Keratinocyte (primary cell): ENCODE measurements at regions not wholly inside any gene's neighbourhood (a gene's known extent, or its start where the extent isn't known, plus 50 kb on each side); places are given as distances from the start of the nearest gene placed in this dataset.

Experiments
- DNase-seq: peaks from one replicate; pipeline ENCODE4 v3.0.0-alpha.2; 2011; ENCODE audit warnings: low read depth, missing footprints, low spot score
- FAIRE-seq: peaks from 2 replicates; lab custom pipeline; 2011; peaks lifted over from hg19 to GRCh38; lab: Jason Lieb, UNC
- H2AFZ ChIP-seq: 2 replicates; pipeline ENCODE4 v1.6.0; 2012; ENCODE audit warnings: low read length, control low read depth, inconsistent platforms; ENCODE audit not compliant: control insufficient read depth
- H3K27ac ChIP-seq: 2 replicates; pipeline ENCODE4 v1.5.1; 2011; ENCODE audit warnings: low read length; ENCODE audit not compliant: control insufficient read depth, insufficient read depth
- H3K27me3 ChIP-seq: 3 replicates; pipeline ENCODE4 v1.6.0; 2011; ENCODE audit warnings: low read length; ENCODE audit not compliant: control insufficient read depth, insufficient read depth; ENCODE audit errors: extremely low read depth
- H3K36me3 ChIP-seq, 2 experiments: 2 replicates in 1 of 2; 3 replicates in 1 of 2; pipeline ENCODE4 v1.5.1; 2011; ENCODE audit warnings: low read length in 2 of 2, mild to moderate bottlenecking in 1 of 2; ENCODE audit not compliant: control insufficient read depth in 2 of 2, insufficient read depth in 2 of 2; ENCODE audit errors: extremely low read depth in 1 of 2
- H3K4me1 ChIP-seq: 3 replicates; pipeline ENCODE4 v1.5.1; 2011; ENCODE audit warnings: low read length; ENCODE audit not compliant: control insufficient read depth, insufficient read depth; ENCODE audit errors: extremely low read depth
- H3K4me2 ChIP-seq: 3 replicates; pipeline ENCODE4 v1.6.0; 2011; ENCODE audit warnings: low read depth, low read length; ENCODE audit not compliant: control insufficient read depth, insufficient read depth; ENCODE audit errors: extremely low read depth
- H3K4me3 ChIP-seq, 3 experiments: fragments of 200-600 bp in 1 of 3; sonication (generic) in 1 of 3; 2 replicates in 2 of 3; 3 replicates in 1 of 3; pipeline ENCODE4 v1.5.1; 2011 to 2016; ENCODE audit warnings: low read length in 3 of 3, mild to moderate bottlenecking in 3 of 3, control low read depth in 2 of 3, inconsistent platforms in 1 of 3, low read depth in 1 of 3, mixed read lengths in 1 of 3, mixed run types in 1 of 3, moderate library complexity in 1 of 3; ENCODE audit not compliant: control insufficient read depth in 2 of 3, insufficient read depth in 2 of 3; ENCODE audit errors: extremely low read depth in 1 of 3
- H3K79me2 ChIP-seq: 2 replicates; pipeline ENCODE4 v1.6.0; 2012; ENCODE audit warnings: low read length; ENCODE audit not compliant: control insufficient read depth, insufficient read depth
- H3K9ac ChIP-seq: 3 replicates; pipeline ENCODE4 v1.6.0; 2011; ENCODE audit warnings: low read length; ENCODE audit not compliant: control insufficient read depth, insufficient read depth; ENCODE audit errors: extremely low read depth
- H3K9me1 ChIP-seq: 3 replicates; pipeline ENCODE4 v1.6.0; 2011; ENCODE audit warnings: low read length; ENCODE audit not compliant: control insufficient read depth, insufficient read depth; ENCODE audit errors: extremely low read depth
- H3K9me3 ChIP-seq: 2 replicates; pipeline ENCODE4 v1.5.1; 2012; ENCODE audit warnings: low read depth, low read length; ENCODE audit not compliant: control insufficient read depth
- H4K20me1 ChIP-seq: 3 replicates; pipeline ENCODE4 v1.6.0; 2011; ENCODE audit warnings: low read length; ENCODE audit not compliant: control insufficient read depth, insufficient read depth; ENCODE audit errors: extremely low read depth
- CTCF ChIP-seq, 3 experiments: IDR thresholded peaks in 1 of 3; conservative IDR thresholded peaks in 1 of 3; optimal IDR thresholded peaks in 1 of 3; 2 replicates in 2 of 3; 3 replicates in 1 of 3; pipeline versions ENCODE3 to v1.5.1; 2011; ENCODE audit warnings: low read length in 3 of 3, mild to moderate bottlenecking in 3 of 3, moderate library complexity in 2 of 3, control low read depth in 1 of 3, inconsistent platforms in 1 of 3; ENCODE audit not compliant: insufficient read depth in 2 of 3; ENCODE audit errors: extremely low read depth in 1 of 3
- EZH2 ChIP-seq: IDR thresholded peaks from one replicate; pipeline ENCODE4 v1.6.1; 2012; ENCODE audit warnings: inconsistent platforms, mild to moderate bottlenecking, low read length, moderate library complexity
- dilution Hi-C: fragments of 300-500 bp; cut with MboI; formaldehyde crosslinking; loops from one replicate; pipeline ENCODE4 v1.7.0; 2020; ENCODE audit warnings: low sequenced_read_pairs; ENCODE audit not compliant: extremely low pct_ligation_motif_present

DNA sequence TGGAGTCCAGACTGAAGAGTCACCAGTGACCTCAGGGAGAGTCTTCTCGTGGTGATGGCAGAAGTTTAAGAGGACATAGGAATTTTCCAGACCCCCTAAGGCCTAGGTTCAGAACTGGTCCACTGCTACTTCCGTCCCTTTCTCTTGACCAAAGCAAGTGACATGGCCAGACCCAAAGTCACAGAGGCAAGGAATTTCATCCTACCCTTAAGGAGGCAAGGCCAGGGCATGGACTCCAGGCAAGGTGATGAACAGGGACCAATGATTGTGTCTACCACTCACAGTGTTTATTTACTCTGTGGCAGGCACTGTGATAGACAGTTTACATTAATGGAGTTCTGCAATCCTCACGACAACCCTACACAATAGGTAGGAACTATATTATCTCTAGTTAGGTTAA, 265.1 kb downstream of the GLI2 start:
- H3K27ac ChIP-seq: no peak overlapping the region
- no peaks in the 10 kb centered on the region for H3K79me2 ChIP-seq
- H3K4me1 ChIP-seq: peaks cover 8% of the 10 kb centered on the region
- no peak for DNase-seq
- H3K9ac ChIP-seq: no peak overlapping the region
- FAIRE-seq: no peak
- H3K4me2 ChIP-seq: no peak overlapping the region
- H2AFZ ChIP-seq: no peak overlapping the region
- no peaks in the 10 kb centered on the region for H3K9me3 ChIP-seq
- TF ChIP-seq EZH2 (no peak), CTCF (optimal IDR thresholded peaks at IDR 0.05 in 1 of 3, IDR thresholded peaks at IDR 0.05 in 1 of 3, conservative IDR thresholded peaks at IDR 0.05 in 1 of 3; ENCODE audit: extremely low read depth in 1 of 3, insufficient read depth in 2 of 3, low read length in 3 of 3) (no peak)
- no peaks in the 10 kb centered on the region for H3K36me3 ChIP-seq
- no peaks in the 10 kb centered on the region for H4K20me1 ChIP-seq
- dilution Hi-C loops: no loop called here
- peaks cover 8% of the 10 kb centered on the region for H3K27me3 ChIP-seq
- H3K4me3 ChIP-seq: no peak overlapping the region
- no peaks in the 10 kb centered on the region for H3K9me1 ChIP-seq

GRCh38 chr2:121001641-121002040, 266.0 kb downstream of the GLI2 start:
- no peak overlapping the region for H2AFZ ChIP-seq
- H3K27ac ChIP-seq: no peak overlapping the region
- no peak for DNase-seq
- TF ChIP-seq EZH2: no peak
- TF ChIP-seq CTCF (optimal IDR thresholded peaks at IDR 0.05 in 1 of 3, IDR thresholded peaks at IDR 0.05 in 1 of 3, conservative IDR thresholded peaks at IDR 0.05 in 1 of 3; ENCODE audit: extremely low read depth in 1 of 3, insufficient read depth in 2 of 3, low read length in 3 of 3): no peak
- no peak overlapping the region for H3K4me2 ChIP-seq
- peaks cover 8% of the 10 kb centered on the region for H3K4me1 ChIP-seq
- peaks cover 8% of the 10 kb centered on the region for H3K27me3 ChIP-seq
- no peaks in the 10 kb centered on the region for H4K20me1 ChIP-seq
- no peaks in the 10 kb centered on the region for H3K9me1 ChIP-seq
- H3K79me2 ChIP-seq: no peaks in the 10 kb centered on the region
- dilution Hi-C loops: no loop called here
- H3K4me3 ChIP-seq: no peak overlapping the region
- no peak for FAIRE-seq
- no peaks in the 10 kb centered on the region for H3K36me3 ChIP-seq
- H3K9ac ChIP-seq: no peak overlapping the region
- H3K9me3 ChIP-seq: no peaks in the 10 kb centered on the region
